ENCODE measurements at regions not wholly inside any gene's neighbourhood (a gene's known extent, or its start where the extent isn't known, plus 50 kb on each side); places are given as distances from the start of the nearest gene placed in this dataset.

- TF ChIP-seq CTCF (IDR thresholded peaks at IDR 0.05; ENCODE audit: insufficient read depth, low read depth, low read length) (no peak), EZH2 (IDR thresholded peaks at IDR 0.05; ENCODE audit: insufficient read depth, low read length) (no peak)
These were observed 93.5 kb upstream of the KIAA1217 start for GRCh38 chr10:24115403-24115802.

Data from astrocyte (in vitro differentiated cells and primary cell).